GM23338 (cell line): ENCODE measurements at regions not wholly inside any gene's neighbourhood (a gene's known extent, or its start where the extent isn't known, plus 50 kb on each side); places are given as distances from the start of the nearest gene placed in this dataset.

Experiments
- ATAC-seq: fragments of 200-7000 bp; cut with Tn5 transposase; 3 replicates; pipeline ENCODE4 v1.9.1; 2020
- DNase-seq: peaks from one replicate; pipeline ENCODE4 v3.0.0-alpha.2; 2015; ENCODE audit warnings: low spot score
- H2AFZ ChIP-seq: fragments of 200-600 bp; sonication (generic); 2 replicates; pipeline ENCODE4 v1.8.0; 2016; ENCODE audit warnings: antibody characterized with exemption, mild to moderate bottlenecking, moderate library complexity
- H3F3A ChIP-seq: fragments of 200-600 bp; sonication (generic); replicated peaks from 2 replicates; pipeline ENCODE4 v1.8.0; 2017; ENCODE audit warnings: antibody characterized with exemption, mixed run types, low read depth
- H3K27ac ChIP-seq: fragments of 200-600 bp; sonication (generic); 2 replicates; pipeline ENCODE4 v1.6.1; 2016; ENCODE audit warnings: low read depth
- H3K27me3 ChIP-seq: fragments of 200-600 bp; sonication (generic); 2 replicates; pipeline ENCODE4 v1.8.0; 2016; ENCODE audit warnings: mild to moderate bottlenecking, mixed run types, moderate library complexity; ENCODE audit not compliant: insufficient read depth
- H3K36me3 ChIP-seq: fragments of 200-600 bp; sonication (generic); 2 replicates; pipeline ENCODE4 v1.8.0; 2016; ENCODE audit warnings: mild to moderate bottlenecking; ENCODE audit not compliant: insufficient read depth
- H3K4me1 ChIP-seq: fragments of 200-600 bp; sonication (generic); 2 replicates; pipeline ENCODE4 v1.8.0; 2016; ENCODE audit warnings: mild to moderate bottlenecking, moderate library complexity; ENCODE audit not compliant: insufficient read depth
- H3K4me2 ChIP-seq: fragments of 200-600 bp; sonication (generic); 2 replicates; pipeline ENCODE4 v1.7.1; 2017; ENCODE audit warnings: mixed run types
- H3K4me3 ChIP-seq: fragments of 200-600 bp; sonication (generic); 2 replicates; pipeline ENCODE4 v1.6.1; 2016; ENCODE audit warnings: mixed run types
- H3K79me2 ChIP-seq: fragments of 200-600 bp; sonication (generic); replicated peaks from 2 replicates; pipeline ENCODE4 v1.8.0; 2017; ENCODE audit warnings: mild to moderate bottlenecking; ENCODE audit not compliant: insufficient read depth
- H3K9me2 ChIP-seq: fragments of 200-600 bp; sonication (generic); 2 replicates; pipeline ENCODE4 v1.8.0; 2017; ENCODE audit not compliant: insufficient read depth
- H4K20me1 ChIP-seq: fragments of 200-600 bp; sonication (generic); replicated peaks from 2 replicates; pipeline ENCODE4 v1.8.0; 2017; ENCODE audit warnings: mild to moderate bottlenecking; ENCODE audit not compliant: insufficient read depth
- H3K27ac Mint-ChIP-seq: 2 replicates; pipeline ENCODE4 v1.8.0; 2020; ENCODE audit warnings: inconsistent platforms, mild to moderate bottlenecking, moderate library complexity, mixed read lengths
- H3K27me3 Mint-ChIP-seq: 3 replicates; pipeline ENCODE4 v1.8.0; 2022; ENCODE audit warnings: low read depth, mild to moderate bottlenecking, moderate library complexity, mixed read lengths, inconsistent platforms; ENCODE audit not compliant: insufficient read depth, poor library complexity
- H3K36me3 Mint-ChIP-seq: 3 replicates; pipeline ENCODE4 v1.8.0; 2021; ENCODE audit warnings: low read depth, mild to moderate bottlenecking, inconsistent platforms, moderate library complexity, mixed read lengths
- H3K4me1 Mint-ChIP-seq: 3 replicates; pipeline ENCODE4 v1.8.0; 2020; ENCODE audit warnings: mild to moderate bottlenecking, inconsistent platforms, mixed read lengths
- H3K4me3 Mint-ChIP-seq: 3 replicates; pipeline ENCODE4 v1.8.0; 2021; ENCODE audit warnings: moderate library complexity, mild to moderate bottlenecking, inconsistent platforms, mixed read lengths
- H3K9me3 Mint-ChIP-seq: 3 replicates; pipeline ENCODE4 v1.8.0; 2020; ENCODE audit warnings: moderate library complexity, mild to moderate bottlenecking, inconsistent platforms, mixed read lengths
- CREB1 ChIP-seq: fragments of 250-450 bp; sonication (Bioruptor Pico); IDR thresholded peaks from 2 replicates; pipeline ENCODE4 v1.5.0; 2020; ENCODE audit warnings: low read depth, mild to moderate bottlenecking, moderate library complexity
- CTCF ChIP-seq, 2 experiments: fragments of 200-600 bp in 1 of 2; sonication (generic) in 1 of 2; conservative IDR thresholded peaks; 2 replicates each; pipeline versions ENCODE4 v1.5.1 to v1.6.1; 2016 to 2017; ENCODE audit warnings: antibody characterized with exemption in 2 of 2, low read depth in 2 of 2, mild to moderate bottlenecking in 2 of 2, moderate library complexity in 1 of 2
- ETS1 ChIP-seq: IDR thresholded peaks from 2 replicates; pipeline ENCODE4 v1.6.1; 2016; ENCODE audit warnings: antibody characterized with exemption
- EZH2 ChIP-seq: fragments of 200-600 bp; sonication (generic); IDR thresholded peaks from one replicate; pipeline ENCODE4 v1.8.0; 2017; ENCODE audit warnings: antibody characterized with exemption, mild to moderate bottlenecking, low read depth; ENCODE audit not compliant: unreplicated experiment
- JUNB ChIP-seq: IDR thresholded peaks from one replicate; pipeline ENCODE4 v1.6.1; 2016; ENCODE audit warnings: antibody characterized with exemption; ENCODE audit not compliant: unreplicated experiment
- STAT1 ChIP-seq: IDR thresholded peaks from one replicate; pipeline ENCODE4 v1.6.1; 2016; ENCODE audit warnings: antibody characterized with exemption; ENCODE audit not compliant: unreplicated experiment
- ZNF114 ChIP-seq: fragments of 250-450 bp; sonication (Bioruptor Pico); IDR thresholded peaks from 2 replicates; pipeline ENCODE4 v1.5.0; 2020; ENCODE audit warnings: mild to moderate bottlenecking, moderate library complexity

- no peak for TF ChIP-seq STAT1
- TF ChIP-seq JUNB: no peak
- TF ChIP-seq EZH2: no peak
Measured at GRCh38 chr3:105033081-105033480, 333.6 kb upstream of the ALCAM start (continued).

GRCh38 chr3:105039004-105039403 lies 327.7 kb upstream of the ALCAM start:
- DNase-seq (no peak), ATAC-seq (no peak)
- Histone ChIP-seq H3K4me1 (no peaks in the 10 kb centered on the region), H3F3A (no peaks in the 10 kb centered on the region), H4K20me1 (no peaks in the 10 kb centered on the region), H3K36me3 (no peaks in the 10 kb centered on the region), H3K4me2 (no peak overlapping the region), H3K27ac (no peak overlapping the region), H3K9me2 (0 out of 2 replicates have a peak, but pooled peaks cover 3% of the 10 kb centered on the region), H3K79me2 (no peaks in the 10 kb centered on the region), H2AFZ (no peak overlapping the region), H3K27me3 (no peaks in the 10 kb centered on the region), H3K4me3 (no peak overlapping the region)
- Mint-ChIP-seq H3K27me3 (no peaks in the 10 kb centered on the region), H3K27ac (no peak overlapping the region), H3K4me1 (no peaks in the 10 kb centered on the region), H3K36me3 (no peaks in the 10 kb centered on the region), H3K9me3 (no peaks in the 10 kb centered on the region), H3K4me3 (no peak overlapping the region)
- TF ChIP-seq CTCF (conservative IDR thresholded peaks at IDR 0.05; ENCODE audit: low read depth in 2 of 2) (peak in 1 of 2 experiments; percentile 26; a peak in 1 of 4 replicates), ETS1 (no peak)

- Histone ChIP-seq H3K79me2 (no peaks in the 10 kb centered on the region), H3K36me3 (no peaks in the 10 kb centered on the region; the same call in 1 of the 2 replicates), H3F3A (no peaks in the 10 kb centered on the region), H3K4me1 (no peaks in the 10 kb centered on the region), H3K9me2 (0 out of 2 replicates have a peak, but pooled peaks cover 3% of the 10 kb centered on the region), H2AFZ (no peak overlapping the region), H3K4me3 (no peak overlapping the region), H3K4me2 (no peak overlapping the region), H3K27me3 (no peaks in the 10 kb centered on the region), H4K20me1 (no peaks in the 10 kb centered on the region), H3K27ac (no peak overlapping the region)
- no peak overlapping the region for H3K27ac Mint-ChIP-seq
- H3K36me3 Mint-ChIP-seq: no peaks in the 10 kb centered on the region
- DNase-seq: no peak
- no peaks in the 10 kb centered on the region for H3K4me1 Mint-ChIP-seq
- H3K4me3 Mint-ChIP-seq: no peak overlapping the region
- H3K9me3 Mint-ChIP-seq: no peaks in the 10 kb centered on the region
- H3K27me3 Mint-ChIP-seq: no peaks in the 10 kb centered on the region
- no peak for ATAC-seq
- no peak for TF ChIP-seq EZH2
- no peak for TF ChIP-seq ZNF114 (CRISPR knock-in tag)
- TF ChIP-seq ETS1: no peak
- TF ChIP-seq JUNB: no peak
- TF ChIP-seq CREB1 (CRISPR knock-in tag): no peak
- TF ChIP-seq CTCF (conservative IDR thresholded peaks at IDR 0.05; ENCODE audit: low read depth in 2 of 2): no peak
Measured at GRCh38 chr3:105040026-105040622, 326.6 kb upstream of the ALCAM start.
